Adrenal gland (tissue), 5 donors: ENCODE measurements at regions not wholly inside any gene's neighbourhood (a gene's known extent, or its start where the extent isn't known, plus 50 kb on each side); places are given as distances from the start of the nearest gene placed in this dataset.

ENCODE experiments used
- CTCF ChIP-seq, 6 experiments: fragments of 450-650 bp in 4 of 6; fragments of 200-600 bp in 2 of 6; sonication (generic) in 1 of 6; IDR thresholded peaks; 1 replicate in 5 of 6; 2 replicates in 1 of 6; pipeline versions ENCODE4 v1.5.1 to v1.8.0; 2016 to 2021; ENCODE audit warnings: antibody characterized with exemption in 6 of 6, mild to moderate bottlenecking in 2 of 6, moderate library complexity in 1 of 6
- POLR2A ChIP-seq, 2 donors: fragments of 450-650 bp; IDR thresholded peaks; one replicate each; pipeline ENCODE4 v1.6.1; 2017; ENCODE audit warnings: antibody characterized with exemption in 2 of 2, mild to moderate bottlenecking in 2 of 2, moderate library complexity in 1 of 2
- donor health status: DM: no; HTN: no; CAD: no.

GRCh38 chr5:31116466-31117031 is 76.9 kb upstream of the CDH6 start:
- TF ChIP-seq CTCF (IDR thresholded peaks at IDR 0.05) = no peak
- TF ChIP-seq POLR2A (IDR thresholded peaks at IDR 0.05) = no peak
